AML-193 (cell line): ENCODE measurements at regions not wholly inside any gene's neighbourhood (a gene's known extent, or its start where the extent isn't known, plus 50 kb on each side); places are given as distances from the start of the nearest gene placed in this dataset.
"Not testable (repeated sequence)": the region's sequence is repeated elsewhere in the genome, so short reads cannot be mapped to it uniquely, and the experiment has no call there.

Source experiments
- DNase-seq, 2 experiments: peaks; one replicate each; lab custom pipeline; 2025; lab: John Stamatoyannopoulos, UW

DNA sequence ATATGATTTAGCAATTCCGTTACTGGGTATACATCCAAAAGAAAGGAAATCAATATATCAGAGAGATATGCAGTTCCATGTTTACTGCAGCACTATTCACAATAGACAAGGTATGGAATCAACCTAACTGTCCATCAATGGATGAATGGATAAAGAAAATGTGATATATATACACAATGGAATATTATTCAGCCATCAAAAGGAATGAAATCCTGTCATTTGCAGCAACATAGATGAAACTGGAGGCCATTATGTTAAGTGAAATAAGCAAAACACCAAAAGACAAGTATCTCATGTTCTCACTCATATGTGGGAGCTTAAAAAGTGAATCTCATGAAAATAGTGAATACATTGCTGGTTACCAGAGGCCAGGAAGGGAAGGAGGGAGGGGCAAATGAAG lies 390.8 kb downstream of the ZFHX3 start:
- DNase-seq: no peak

- no peak for DNase-seq
Observed at GRCh38 chr16:72654535-72654934, 393.4 kb downstream of the ZFHX3 start.

GRCh38 chr16:72649254-72649944 lies 398.5 kb downstream of the ZFHX3 start:
- DNase-seq: no peak

GRCh38 chr16:72646615-72647014 lies 401.3 kb downstream of the ZFHX3 start:
- no peak for DNase-seq

DNA sequence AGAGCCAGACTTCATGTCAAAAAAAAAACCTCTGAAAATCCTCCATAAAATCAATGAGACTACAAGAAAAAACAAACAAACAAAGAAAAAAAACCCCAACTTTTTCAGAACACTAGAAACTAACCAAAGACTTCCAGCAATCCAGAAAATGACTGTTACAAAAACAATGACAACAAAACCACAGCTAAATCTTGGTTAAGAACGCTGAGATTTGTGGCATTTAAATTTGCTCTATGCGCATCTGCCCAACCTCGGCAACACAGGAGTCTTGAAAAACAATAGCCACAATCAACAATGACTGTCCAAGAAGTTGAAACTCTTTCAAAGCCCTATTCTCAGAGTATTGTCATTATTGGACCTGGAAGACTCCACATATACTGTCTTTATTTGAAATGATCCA lies 402.4 kb downstream of the ZFHX3 start:
- DNase-seq: no peak

DNA sequence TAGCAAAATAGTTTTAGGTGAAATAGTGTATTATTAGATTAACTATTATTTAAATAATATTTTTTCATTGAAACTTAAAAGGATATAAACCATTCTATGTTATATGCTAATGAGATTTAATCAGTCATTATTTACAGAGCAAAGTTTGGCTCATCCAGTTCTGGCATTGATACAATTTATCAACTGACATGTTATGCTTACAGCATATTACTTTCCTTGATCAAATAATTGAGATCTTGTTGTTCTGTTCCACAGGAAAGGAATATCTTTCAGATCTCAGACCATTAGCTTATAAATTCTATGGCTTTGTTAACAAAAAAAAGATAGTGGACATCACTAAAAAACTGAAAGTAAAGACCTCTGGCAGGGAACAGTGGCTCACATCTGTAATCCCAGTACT lies 403.0 kb downstream of the ZFHX3 start:
- no peak for DNase-seq

DNA sequence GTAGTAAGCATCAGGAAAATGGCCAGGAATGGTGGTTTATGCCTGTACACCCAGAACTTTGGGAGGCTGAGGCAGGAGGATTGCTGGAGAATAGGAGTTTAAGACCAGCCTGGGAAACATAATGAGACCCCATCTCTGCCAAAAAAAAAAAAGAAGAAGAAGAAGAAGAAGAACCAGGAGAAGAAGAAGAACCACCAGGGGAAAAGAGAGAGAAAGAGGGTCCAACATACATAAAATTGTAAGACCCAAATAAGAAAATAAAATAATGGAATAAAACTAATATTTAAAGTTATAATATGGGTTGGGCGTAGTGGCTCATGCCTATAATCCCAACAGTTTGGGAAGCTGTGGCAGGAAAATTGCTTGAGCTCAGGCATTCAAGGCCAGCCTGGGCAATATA lies 408.4 kb downstream of the ZFHX3 start:
- DNase-seq: no peak

GRCh38 chr16:72637306-72637705 lies 410.6 kb downstream of the ZFHX3 start:
- DNase-seq: no peak

DNA sequence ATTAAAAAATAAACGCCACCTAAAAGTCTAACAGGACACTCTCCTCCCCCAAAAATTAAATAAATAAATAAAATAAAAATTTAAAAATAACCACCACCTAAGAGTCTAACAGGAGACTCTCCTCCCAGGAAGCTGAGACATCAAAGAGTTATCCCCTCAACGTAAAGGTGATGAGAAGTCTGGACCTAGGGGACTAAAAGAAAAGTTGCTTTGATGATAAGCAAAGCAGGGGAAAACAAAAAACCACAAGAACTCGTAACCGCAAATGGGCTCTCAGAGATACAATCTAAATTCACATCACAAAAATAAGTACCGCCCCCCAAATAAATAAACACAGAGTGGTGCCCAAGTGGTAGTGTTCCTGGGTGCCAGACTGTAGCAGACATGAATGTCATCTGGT lies 412.2 kb downstream of the ZFHX3 start:
- no peak for DNase-seq

DNA sequence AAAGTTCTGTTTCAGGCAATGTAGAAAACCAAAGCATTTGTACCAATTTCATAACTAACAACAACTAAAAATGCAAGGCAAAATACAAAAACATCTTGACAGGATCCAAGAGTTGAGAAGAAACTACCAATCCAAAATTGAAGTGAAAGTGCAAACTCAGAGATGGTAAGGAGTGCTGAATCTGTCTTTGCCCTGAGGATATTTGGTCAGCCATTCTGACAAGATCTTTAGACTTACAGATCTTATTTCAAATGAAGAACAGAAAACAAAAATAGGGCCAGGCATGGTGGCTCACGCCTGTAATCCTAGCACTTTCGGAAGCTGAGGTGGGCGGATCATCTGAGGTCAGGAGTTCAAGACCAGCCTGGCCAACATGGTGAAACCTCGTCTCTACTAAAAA lies 412.8 kb downstream of the ZFHX3 start:
- DNase-seq: no peak

DNA sequence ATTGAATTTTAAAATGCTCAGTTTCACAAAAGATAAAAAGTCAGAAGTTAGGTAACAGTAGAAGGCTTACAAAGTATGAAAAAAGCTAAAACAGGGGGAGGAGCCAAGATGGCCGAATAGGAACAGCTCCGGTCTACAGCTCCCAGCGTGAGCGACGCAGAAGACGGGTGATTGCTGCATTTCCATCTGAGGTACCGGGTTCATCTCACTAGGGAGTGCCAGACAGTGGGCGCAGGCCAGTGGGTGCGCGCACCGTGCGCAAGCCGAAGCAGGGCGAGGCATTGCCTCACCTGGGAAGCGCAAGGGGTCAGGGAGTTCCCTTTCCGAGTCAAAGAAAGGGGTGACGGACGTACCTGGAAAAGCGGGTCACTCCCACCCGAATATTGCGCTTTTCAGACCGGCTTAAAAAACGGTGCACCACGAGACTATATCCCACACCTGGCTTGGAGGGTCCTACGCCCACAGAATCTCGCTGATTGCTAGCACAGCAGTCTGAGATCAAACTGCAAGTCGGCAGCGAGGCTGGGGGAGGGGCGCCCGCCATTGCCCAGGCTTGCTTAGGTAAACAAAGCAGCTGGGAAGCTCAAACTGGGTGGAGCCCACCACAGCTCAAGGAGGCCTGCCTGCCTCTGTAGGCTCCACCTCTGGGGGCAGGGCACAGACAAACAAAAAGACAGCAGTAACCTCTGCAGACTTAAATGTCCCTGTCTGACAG lies 420.6 kb downstream of the ZFHX3 start:
- not testable (repeated sequence) for DNase-seq

DNA sequence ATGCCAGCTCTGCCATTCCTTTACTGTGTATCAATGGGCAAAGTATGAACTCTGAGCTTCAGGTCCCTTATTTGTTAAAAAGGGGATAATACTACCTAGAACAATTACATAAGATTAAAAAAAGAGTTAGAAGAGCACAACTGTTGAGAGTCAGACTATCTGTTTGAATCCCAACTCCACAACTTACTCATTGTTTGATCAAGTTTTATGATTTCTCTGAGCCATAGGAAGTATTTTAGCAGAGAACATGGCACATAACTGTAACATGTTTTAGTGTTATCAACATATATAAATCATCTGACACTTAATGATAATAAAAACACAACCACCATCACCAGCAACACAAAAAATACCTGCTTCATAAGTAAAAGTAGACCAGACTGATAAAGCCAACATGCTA lies 421.3 kb downstream of the ZFHX3 start:
- DNase-seq: no peak

GRCh38 chr16:72621651-72622050 lies 426.3 kb downstream of the ZFHX3 start:
- no peak for DNase-seq

GRCh38 chr16:72620853-72621252 lies 427.1 kb downstream of the ZFHX3 start:
- no peak for DNase-seq

DNA sequence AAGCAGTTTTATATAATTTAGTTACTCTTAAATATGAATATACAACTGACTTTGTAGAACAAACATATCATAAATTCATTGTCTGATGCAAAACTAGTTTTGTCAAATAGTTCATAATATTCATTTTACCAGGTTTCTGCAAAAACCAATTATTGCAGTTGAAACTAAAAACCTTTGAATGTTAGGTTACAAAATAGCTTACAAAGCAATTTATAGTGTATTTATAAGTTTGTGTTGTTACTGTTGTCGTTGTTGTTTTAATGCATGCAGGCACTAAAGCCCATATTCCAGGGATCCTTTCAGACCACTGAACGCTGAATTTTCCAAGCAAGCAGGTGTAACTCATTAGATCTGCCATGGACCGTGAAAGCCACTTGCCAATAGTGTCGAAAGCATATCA lies 427.6 kb downstream of the ZFHX3 start:
- DNase-seq: no peak

GRCh38 chr16:72615856-72616255 lies 432.1 kb downstream of the ZFHX3 start:
- DNase-seq: no peak

DNA sequence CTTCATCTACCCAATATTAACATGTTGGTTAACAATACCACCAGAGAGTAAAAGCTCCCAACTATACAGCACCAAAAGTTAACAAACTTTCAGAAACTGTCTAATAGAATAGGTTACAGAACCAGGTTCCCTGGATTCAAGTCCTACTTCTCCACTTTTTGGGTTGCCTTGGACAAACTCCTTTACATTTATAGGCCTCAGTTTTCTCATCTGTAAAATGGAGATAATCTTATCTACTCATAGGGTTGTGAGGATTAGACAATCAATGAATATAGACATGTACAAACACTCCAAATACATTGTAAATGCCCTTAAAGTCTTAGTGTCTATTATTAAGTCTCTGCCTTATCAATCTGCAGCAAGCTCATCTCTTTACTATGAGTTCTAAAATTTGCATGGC lies 435.2 kb downstream of the ZFHX3 start:
- no peak for DNase-seq

DNA sequence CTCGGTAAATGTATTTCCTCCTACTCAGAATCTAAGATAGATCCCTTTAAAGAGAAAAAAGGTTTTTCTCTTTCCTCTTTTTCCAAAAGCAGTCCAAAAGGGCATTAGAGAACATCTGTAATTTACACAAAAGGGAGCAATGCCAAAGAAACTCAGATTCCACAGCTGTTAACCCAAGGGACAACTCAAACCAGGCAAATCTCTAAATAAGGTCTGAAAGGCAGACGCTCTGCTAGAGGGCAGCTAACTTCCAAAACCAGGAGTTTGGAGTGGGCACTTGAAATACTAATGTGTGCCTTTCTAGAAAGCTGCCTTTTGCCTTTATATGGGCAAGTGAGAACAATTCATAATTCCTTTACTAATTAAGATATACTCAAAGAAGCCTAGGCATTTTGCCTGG lies 435.7 kb downstream of the ZFHX3 start:
- no peak for DNase-seq

GRCh38 chr16:72609933-72610332 lies 438.0 kb upstream of the PMFBP1 start:
- DNase-seq: no peak

GRCh38 chr16:72609066-72609465 lies 437.1 kb upstream of the PMFBP1 start:
- DNase-seq: no peak

DNA sequence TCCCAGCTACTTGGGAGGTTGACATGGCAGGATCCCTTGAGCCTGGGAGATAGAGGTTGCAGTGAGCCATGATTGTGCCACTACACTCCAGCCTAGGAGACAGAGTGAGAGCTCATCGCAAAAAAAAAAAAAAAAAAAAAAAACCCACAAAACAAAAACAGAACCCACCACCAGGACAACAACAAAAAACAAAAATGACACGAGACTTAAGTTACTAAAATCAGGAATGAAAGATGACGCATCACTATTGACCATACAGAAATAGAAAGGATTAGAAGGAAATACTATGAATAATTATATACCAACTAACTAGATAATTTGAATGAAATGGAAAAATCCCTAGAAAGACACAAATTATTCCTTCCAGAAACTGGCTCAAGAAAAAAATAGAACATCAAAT lies 432.4 kb upstream of the PMFBP1 start:
- no peak for DNase-seq

GRCh38 chr16:72602499-72602898 lies 430.5 kb upstream of the PMFBP1 start:
- DNase-seq: no peak

- DNase-seq: no peak
Observed at GRCh38 chr16:72598696-72599095, 426.7 kb upstream of the PMFBP1 start.

DNA sequence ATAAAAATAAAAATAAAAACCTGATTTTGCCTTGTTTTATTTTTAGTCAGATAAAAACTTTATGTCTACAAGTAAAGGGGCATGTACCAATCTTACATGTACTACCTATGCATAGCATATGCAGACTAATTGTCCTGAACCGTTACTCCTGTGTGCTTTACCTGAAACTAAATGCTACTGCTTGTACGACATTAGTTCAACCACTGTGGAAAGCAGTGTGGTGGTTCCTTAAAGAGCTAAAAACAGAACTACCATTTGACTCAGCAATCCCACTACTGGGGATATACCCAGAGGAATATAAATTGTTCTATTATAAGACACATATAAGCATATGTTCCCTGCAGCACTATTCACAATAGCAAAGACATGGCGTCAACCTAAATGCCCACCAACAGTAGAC lies 426.0 kb upstream of the PMFBP1 start:
- no peak for DNase-seq
